GM23248 (cell line): ENCODE measurements at regions not wholly inside any gene's neighbourhood (a gene's known extent, or its start where the extent isn't known, plus 50 kb on each side); places are given as distances from the start of the nearest gene placed in this dataset.
A peak's percentile ranks its signal among the peaks of the same experiment; 100 is the strongest.

Source experiments
- DNase-seq: peaks from one replicate; pipeline ENCODE4 v3.0.0-alpha.2; 2015
- H2AFZ ChIP-seq: fragments of 200-600 bp; sonication (generic); 2 replicates; pipeline ENCODE4 v1.6.1; 2016; ENCODE audit warnings: antibody characterized with exemption
- H3F3A ChIP-seq: fragments of 200-600 bp; sonication (generic); 2 replicates; pipeline ENCODE4 v1.6.1; 2016; ENCODE audit warnings: mild to moderate bottlenecking, antibody characterized with exemption, mixed run types; ENCODE audit not compliant: insufficient read depth
- H3K27ac ChIP-seq: fragments of 200-600 bp; sonication (generic); 2 replicates; pipeline ENCODE4 v1.5.1; 2016; ENCODE audit warnings: mild to moderate bottlenecking
- H3K27me3 ChIP-seq: fragments of 200-600 bp; sonication (generic); replicated peaks from 2 replicates; pipeline ENCODE4 v1.6.1; 2016; ENCODE audit warnings: mild to moderate bottlenecking; ENCODE audit not compliant: insufficient read depth
- H3K36me3 ChIP-seq: fragments of 200-600 bp; sonication (generic); 2 replicates; pipeline ENCODE4 v1.6.1; 2016; ENCODE audit warnings: low read depth, mild to moderate bottlenecking
- H3K4me1 ChIP-seq: fragments of 200-600 bp; sonication (generic); 2 replicates; pipeline ENCODE4 v1.6.1; 2016; ENCODE audit warnings: mild to moderate bottlenecking; ENCODE audit not compliant: insufficient read depth
- H3K4me2 ChIP-seq: fragments of 200-600 bp; sonication (generic); one replicate; pipeline ENCODE4 v1.6.1; 2016; ENCODE audit warnings: mild to moderate bottlenecking; ENCODE audit not compliant: unreplicated experiment
- H3K4me3 ChIP-seq: fragments of 200-600 bp; sonication (generic); 2 replicates; pipeline ENCODE4 v1.5.1; 2016; ENCODE audit warnings: mild to moderate bottlenecking
- H3K79me2 ChIP-seq: fragments of 200-600 bp; sonication (generic); 2 replicates; pipeline ENCODE4 v1.6.1; 2016; ENCODE audit warnings: mild to moderate bottlenecking; ENCODE audit not compliant: insufficient read depth
- H3K9ac ChIP-seq: fragments of 200-600 bp; sonication (generic); 2 replicates; pipeline ENCODE4 v1.6.1; 2016; ENCODE audit warnings: mild to moderate bottlenecking
- H3K9me2 ChIP-seq: fragments of 200-600 bp; sonication (generic); 2 replicates; pipeline ENCODE4 v1.6.1; 2016; ENCODE audit warnings: mixed run types, mild to moderate bottlenecking, moderate library complexity; ENCODE audit not compliant: insufficient read depth
- H3K9me3 ChIP-seq: fragments of 200-600 bp; sonication (generic); one replicate; pipeline ENCODE4 v1.6.1; 2017; ENCODE audit warnings: low read depth
- H4K20me1 ChIP-seq: fragments of 200-600 bp; sonication (generic); 2 replicates; pipeline ENCODE4 v1.6.0; 2016; ENCODE audit not compliant: insufficient read depth
- EZH2 ChIP-seq: fragments of 200-600 bp; sonication (generic); IDR thresholded peaks from 2 replicates; pipeline ENCODE4 v1.6.1; 2018; ENCODE audit warnings: antibody characterized with exemption, mild to moderate bottlenecking; ENCODE audit not compliant: insufficient read depth, poor library complexity, severe bottlenecking
- EZH2phosphoT487 ChIP-seq: fragments of 200-600 bp; sonication (generic); IDR thresholded peaks from 2 replicates; pipeline ENCODE4 v1.6.1; 2018; ENCODE audit warnings: antibody characterized with exemption, moderate library complexity, mild to moderate bottlenecking, low read depth; ENCODE audit not compliant: insufficient read depth
- WGBS, 2 experiments: methylation state at CpG; one replicate each; pipeline ENCODE4 v1.1.6; 2015 to 2017; ENCODE audit warnings: low lambda C conversion rate in 2 of 2, low coverage in 1 of 2; ENCODE audit errors: missing lambda C conversion rate in 2 of 2; 5-methylcytosine and 5-hydroxymethylcytosine counted together
- in situ Hi-C: fragments of 300-500 bp; cut with MboI; formaldehyde crosslinking; loops from 2 replicates; pipeline ENCODE4 v1.15.0; 2020

GRCh38 chr3:104870276-104870675 lies 496.4 kb upstream of the ALCAM start:
- 88 to 90% methylated on average over 1 of the region's 1 CpG for WGBS, 2 experiments
- no peaks in the 10 kb centered on the region for H3K9me2 ChIP-seq
- no peak overlapping the region for H3K9ac ChIP-seq
- H3K4me2 ChIP-seq: no peak overlapping the region
- no peaks in the 10 kb centered on the region for H3K9me3 ChIP-seq
- no peaks in the 10 kb centered on the region for H3K36me3 ChIP-seq
- H3K27ac ChIP-seq: no peak overlapping the region
- H4K20me1 ChIP-seq: no peaks in the 10 kb centered on the region
- H3K4me1 ChIP-seq: peaks cover 12% of the 10 kb centered on the region
- in situ Hi-C loops: no loop called here
- H3K4me3 ChIP-seq: no peak overlapping the region
- TF ChIP-seq EZH2phosphoT487: no peak
- TF ChIP-seq EZH2: no peak
- no peak for DNase-seq
- no peaks in the 10 kb centered on the region for H3K79me2 ChIP-seq
- no peaks in the 10 kb centered on the region for H3K27me3 ChIP-seq
- no peak overlapping the region for H2AFZ ChIP-seq
- no peaks in the 10 kb centered on the region for H3F3A ChIP-seq

GRCh38 chr3:104873331-104873730 lies 493.4 kb upstream of the ALCAM start:
- no peaks in the 10 kb centered on the region for H3K36me3 ChIP-seq
- H4K20me1 ChIP-seq: no peaks in the 10 kb centered on the region
- H3K9ac ChIP-seq: no peak overlapping the region
- H3K27ac ChIP-seq: no peak overlapping the region
- no peaks in the 10 kb centered on the region for H3F3A ChIP-seq
- peak overlapping the region; percentile 8 for H3K4me2 ChIP-seq
- H2AFZ ChIP-seq: no peak overlapping the region
- H3K4me3 ChIP-seq: no peak overlapping the region
- H3K27me3 ChIP-seq: no peaks in the 10 kb centered on the region
- H3K4me1 ChIP-seq: peaks cover 12% of the 10 kb centered on the region
- in situ Hi-C loops: no loop called here
- no peaks in the 10 kb centered on the region for H3K9me3 ChIP-seq
- no peaks in the 10 kb centered on the region for H3K79me2 ChIP-seq
- 81 to 87% methylated on average over 1 of the region's 1 CpG for WGBS, 2 experiments
- TF ChIP-seq EZH2phosphoT487 (0 out of 2 replicates have a peak, but pooled peaks have one; percentile 28), EZH2 (no peak)
- DNase-seq: peak; percentile 62
- no peaks in the 10 kb centered on the region for H3K9me2 ChIP-seq

- Histone ChIP-seq H3K4me3 (no peak overlapping the region), H3K36me3 (no peaks in the 10 kb centered on the region), H3K9me2 (no peaks in the 10 kb centered on the region), H3F3A (no peaks in the 10 kb centered on the region), H3K79me2 (no peaks in the 10 kb centered on the region), H3K9ac (no peak overlapping the region), H3K9me3 (no peaks in the 10 kb centered on the region), H2AFZ (0 out of 2 replicates have a peak overlapping the region, but pooled peaks have one; percentile 37), H3K4me1 (peaks cover 15% of the 10 kb centered on the region), H3K27ac (no peak overlapping the region), H3K27me3 (no peaks in the 10 kb centered on the region), H4K20me1 (no peaks in the 10 kb centered on the region), H3K4me2 (no peak overlapping the region)
- no peak for TF ChIP-seq EZH2phosphoT487
- no peak for TF ChIP-seq EZH2
- in situ Hi-C loops: no loop called here
- 50 to 52% methylated on average over 2 of the region's 2 CpGs for WGBS, 2 experiments
- DNase-seq: peak; percentile 35
These were observed 488.3 kb upstream of the ALCAM start for GRCh38 chr3:104878395-104878794.

GRCh38 chr3:104879919-104880318 lies 486.8 kb upstream of the ALCAM start:
- H3K4me2 ChIP-seq: no peak overlapping the region
- peak overlapping the region; percentile 70 for H2AFZ ChIP-seq
- no peak for TF ChIP-seq EZH2phosphoT487
- TF ChIP-seq EZH2: no peak
- H3K27ac ChIP-seq: no peak overlapping the region
- H3K9me2 ChIP-seq: no peaks in the 10 kb centered on the region
- no peaks in the 10 kb centered on the region for H3F3A ChIP-seq
- no peaks in the 10 kb centered on the region for H4K20me1 ChIP-seq
- in situ Hi-C loops: no loop called here
- H3K4me1 ChIP-seq: peaks cover 9% of the 10 kb centered on the region; the same call in 1 of the 2 replicates
- WGBS, 2 experiments: 29 to 38% methylated on average over 2 of the region's 2 CpGs
- H3K27me3 ChIP-seq: no peaks in the 10 kb centered on the region
- peak; percentile 31 for DNase-seq
- no peak overlapping the region for H3K4me3 ChIP-seq
- H3K79me2 ChIP-seq: no peaks in the 10 kb centered on the region
- no peaks in the 10 kb centered on the region for H3K9me3 ChIP-seq
- no peak overlapping the region for H3K9ac ChIP-seq
- no peaks in the 10 kb centered on the region for H3K36me3 ChIP-seq
